ENCODE measurements at regions not wholly inside any gene's neighbourhood (a gene's known extent, or its start where the extent isn't known, plus 50 kb on each side); places are given as distances from the start of the nearest gene placed in this dataset.
"Not testable (repeated sequence)": the region's sequence is repeated elsewhere in the genome, so short reads cannot be mapped to it uniquely, and the experiment has no call there.

DNA sequence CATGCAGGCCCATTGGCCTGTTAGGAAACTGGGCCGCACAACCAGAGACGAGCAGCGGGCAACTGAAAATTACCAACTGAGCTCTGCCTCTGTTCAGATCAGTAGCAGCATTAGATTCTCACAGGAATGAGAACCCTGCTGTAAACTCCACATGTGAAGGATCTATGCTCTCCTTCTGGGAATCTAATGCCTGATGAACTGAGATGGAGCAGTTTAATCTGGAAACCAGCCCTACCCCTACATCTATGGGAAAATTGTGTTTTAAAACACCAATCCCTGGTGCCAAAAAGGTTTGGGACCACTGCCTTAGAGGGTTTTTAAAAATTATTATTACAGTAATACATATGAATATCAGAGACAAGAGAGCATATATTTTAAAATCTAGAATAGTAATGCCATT is 1144.5 kb downstream of the FSCB start:
- no peak overlapping the region for H3K4me3 Mint-ChIP-seq
- H3K9me3 Mint-ChIP-seq, result no peaks in the 10 kb centered on the region
- no peak overlapping the region for H3K27ac Mint-ChIP-seq
- H3K36me3 Mint-ChIP-seq (ENCODE audit: insufficient read depth in 2 of 2), result no peaks in the 10 kb centered on the region
- no peak for ATAC-seq (replicated peaks in 1 of 2)
- no peaks in the 10 kb centered on the region for H3K27me3 Mint-ChIP-seq (ENCODE audit: low read depth)
- H3K4me1 Mint-ChIP-seq (ENCODE audit: low read depth), result no peaks in the 10 kb centered on the region
- no peak for DNase-seq

DNA sequence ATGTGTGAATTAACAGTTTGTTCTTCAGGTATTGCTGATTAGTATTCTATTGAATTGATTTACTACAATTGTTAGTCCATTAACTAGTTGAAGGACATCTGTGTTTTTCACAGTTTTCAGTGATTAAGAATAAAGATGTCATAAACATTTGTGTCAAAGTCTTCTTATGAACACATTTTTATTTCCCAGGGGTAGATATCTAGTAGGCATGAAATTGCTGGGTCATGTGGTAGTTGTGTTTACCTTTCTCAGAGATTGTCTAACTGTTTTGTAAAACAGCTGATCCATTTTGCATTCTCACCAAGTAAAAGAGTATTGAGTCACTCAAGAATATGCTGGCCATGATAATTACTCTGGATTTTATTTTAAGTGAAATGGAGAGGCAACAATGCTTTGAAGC is 1145.3 kb downstream of the FSCB start:
- H3K27ac Mint-ChIP-seq, result no peak overlapping the region
- no peaks in the 10 kb centered on the region for H3K9me3 Mint-ChIP-seq
- H3K27me3 Mint-ChIP-seq (ENCODE audit: low read depth), result no peaks in the 10 kb centered on the region
- H3K36me3 Mint-ChIP-seq (ENCODE audit: insufficient read depth in 2 of 2), result no peaks in the 10 kb centered on the region
- ATAC-seq (replicated peaks in 1 of 2) (no peak), DNase-seq (no peak)
- H3K4me1 Mint-ChIP-seq (ENCODE audit: low read depth), result no peaks in the 10 kb centered on the region
- H3K4me3 Mint-ChIP-seq, result no peak overlapping the region

DNA sequence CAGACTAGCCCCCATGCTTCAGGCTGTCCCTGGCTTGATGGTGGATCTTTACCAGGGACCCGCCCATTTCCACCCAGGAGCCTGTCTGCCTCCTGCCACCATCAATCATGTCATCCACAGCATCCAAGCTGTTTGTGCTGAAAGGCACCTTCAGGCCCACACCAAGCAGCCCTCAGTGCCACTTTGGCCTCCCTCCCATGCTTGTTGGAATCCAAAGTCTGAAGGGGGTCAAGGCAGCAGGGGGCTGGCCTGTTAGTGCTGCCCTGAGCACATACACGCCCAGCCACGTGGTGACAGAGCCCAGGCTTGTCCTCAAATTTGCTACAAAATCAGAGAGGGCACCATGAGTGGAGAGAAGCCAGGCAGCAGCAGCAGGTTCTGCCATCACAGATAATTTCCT is 1146.8 kb downstream of the FSCB start:
- DNase-seq, result no peak
- Mint-ChIP-seq H3K27me3 (ENCODE audit: low read depth) (no peaks in the 10 kb centered on the region), H3K27ac (no peak overlapping the region), H3K36me3 (ENCODE audit: insufficient read depth in 2 of 2) (no peaks in the 10 kb centered on the region), H3K9me3 (no peaks in the 10 kb centered on the region), H3K4me1 (ENCODE audit: low read depth) (no peaks in the 10 kb centered on the region), H3K4me3 (no peak overlapping the region)
- ATAC-seq (replicated peaks in 1 of 2), result no peak

DNA sequence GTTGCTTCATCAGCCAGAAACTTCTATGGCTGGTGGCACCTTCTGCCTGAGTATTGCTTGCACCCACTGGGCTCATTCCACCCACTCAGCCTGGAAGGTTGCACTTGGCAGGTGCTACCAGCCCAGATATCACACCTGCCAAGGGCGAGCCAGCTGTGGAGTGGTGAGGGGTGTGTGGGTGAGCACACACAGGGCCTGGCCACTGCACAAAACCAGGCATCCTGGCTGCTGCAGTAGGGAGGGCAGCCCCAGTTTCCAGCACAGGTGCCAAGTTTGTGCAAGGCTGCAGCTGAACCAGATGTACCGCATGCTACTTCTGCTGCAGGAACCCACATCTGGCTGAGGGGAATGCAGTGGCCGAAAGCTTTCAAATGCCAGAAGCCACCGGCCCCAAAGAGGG is 1147.8 kb downstream of the FSCB start:
- no peaks in the 10 kb centered on the region for H3K27me3 Mint-ChIP-seq (ENCODE audit: low read depth)
- no peaks in the 10 kb centered on the region for H3K4me1 Mint-ChIP-seq (ENCODE audit: low read depth)
- ATAC-seq (replicated peaks in 1 of 2) (no peak), DNase-seq (no peak)
- H3K9me3 Mint-ChIP-seq, result no peaks in the 10 kb centered on the region
- H3K4me3 Mint-ChIP-seq, result no peak overlapping the region
- H3K27ac Mint-ChIP-seq, result no peak overlapping the region
- H3K36me3 Mint-ChIP-seq (ENCODE audit: insufficient read depth in 2 of 2), result no peaks in the 10 kb centered on the region

DNA sequence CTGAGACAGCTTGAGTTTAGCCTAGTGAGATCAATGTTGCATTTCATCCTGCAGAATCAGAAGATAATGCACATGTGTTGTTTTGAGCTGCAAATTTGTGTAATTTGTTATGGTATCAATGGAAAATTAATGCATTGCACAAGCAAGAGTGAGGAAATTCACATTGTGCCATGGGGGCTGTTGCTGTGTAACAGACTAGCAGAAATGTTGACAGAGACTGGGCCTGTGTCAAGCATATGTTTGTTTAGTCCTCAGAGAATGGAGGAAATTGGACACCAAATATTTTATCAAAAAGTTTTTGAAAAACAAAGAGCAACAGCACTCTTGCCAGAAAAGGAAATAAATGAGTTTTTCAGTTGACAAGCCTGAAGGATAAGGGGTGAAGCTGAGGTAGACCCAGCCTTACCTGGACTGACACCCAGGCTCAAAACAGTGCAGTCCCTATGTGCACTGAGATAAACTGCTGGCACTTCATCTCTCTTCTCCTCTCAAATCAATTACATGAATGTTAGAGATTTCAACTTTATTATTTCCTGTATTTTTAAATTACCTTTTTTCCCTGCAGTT is 1150.0 kb downstream of the FSCB start:
- Mint-ChIP-seq H3K27me3 (ENCODE audit: low read depth) (no peaks in the 10 kb centered on the region), H3K4me3 (no peak overlapping the region), H3K9me3 (no peaks in the 10 kb centered on the region), H3K27ac (no peak overlapping the region), H3K36me3 (ENCODE audit: insufficient read depth in 2 of 2) (no peaks in the 10 kb centered on the region), H3K4me1 (ENCODE audit: low read depth) (no peaks in the 10 kb centered on the region)
- ATAC-seq (replicated peaks in 1 of 2) (no peak), DNase-seq (no peak)

DNA sequence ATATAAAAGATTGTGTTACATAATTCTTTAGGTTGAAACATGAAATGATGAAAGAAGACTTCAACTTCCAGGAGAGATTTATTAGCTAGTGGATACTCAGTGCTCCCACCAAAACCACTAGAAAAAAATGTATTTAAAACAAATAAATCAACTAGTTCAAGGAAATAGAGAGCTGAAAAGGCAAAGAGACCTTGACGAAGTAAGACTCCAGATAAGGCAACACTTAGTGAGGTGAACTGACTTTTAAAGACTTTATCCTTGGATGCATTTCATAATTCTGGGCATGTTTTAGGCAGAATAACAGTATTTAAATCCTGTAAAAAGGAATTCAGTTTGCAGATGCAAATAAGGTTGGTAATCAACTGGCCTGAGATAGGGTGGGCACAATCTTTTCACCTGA is 1150.7 kb downstream of the FSCB start:
- H3K36me3 Mint-ChIP-seq (ENCODE audit: insufficient read depth in 2 of 2), result no peaks in the 10 kb centered on the region
- no peak overlapping the region for H3K4me3 Mint-ChIP-seq
- DNase-seq (no peak), ATAC-seq (replicated peaks in 1 of 2) (no peak)
- H3K27ac Mint-ChIP-seq, result no peak overlapping the region
- H3K27me3 Mint-ChIP-seq (ENCODE audit: low read depth), result no peaks in the 10 kb centered on the region
- no peaks in the 10 kb centered on the region for H3K4me1 Mint-ChIP-seq (ENCODE audit: low read depth)
- no peaks in the 10 kb centered on the region for H3K9me3 Mint-ChIP-seq

DNA sequence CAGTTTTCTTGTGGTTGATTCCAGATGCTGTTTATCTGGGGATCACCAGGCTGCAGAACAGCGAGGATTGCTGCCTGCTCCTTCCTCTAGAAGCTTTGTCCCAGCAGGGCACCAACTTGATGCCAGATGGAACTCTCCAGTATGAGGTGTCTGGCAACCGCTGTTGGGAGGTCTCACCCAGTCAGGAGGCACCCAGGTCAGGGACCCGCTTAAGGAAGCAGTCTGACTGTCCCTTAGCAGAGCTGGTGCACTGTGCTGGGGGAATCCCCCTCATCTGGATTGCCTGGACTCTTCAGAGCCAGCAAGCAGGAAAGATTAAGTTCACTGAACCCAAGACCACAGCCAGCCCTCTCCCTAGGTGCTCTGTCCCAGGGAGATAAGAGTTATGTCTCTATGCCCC is 1165.2 kb downstream of the FSCB start:
- no peaks in the 10 kb centered on the region for H3K4me1 Mint-ChIP-seq (ENCODE audit: low read depth)
- peaks cover 10 to 11% of the 10 kb centered on the region in 2 donors for H3K9me3 Mint-ChIP-seq
- peaks cover 0 to 3% of the 10 kb centered on the region in 2 donors for H3K36me3 Mint-ChIP-seq (ENCODE audit: insufficient read depth in 2 of 2)
- H3K27me3 Mint-ChIP-seq (ENCODE audit: low read depth), result no peaks in the 10 kb centered on the region
- no peak overlapping the region for H3K4me3 Mint-ChIP-seq
- DNase-seq (no peak), ATAC-seq (replicated peaks in 1 of 2) (no peak)
- no peak overlapping the region for H3K27ac Mint-ChIP-seq

DNA sequence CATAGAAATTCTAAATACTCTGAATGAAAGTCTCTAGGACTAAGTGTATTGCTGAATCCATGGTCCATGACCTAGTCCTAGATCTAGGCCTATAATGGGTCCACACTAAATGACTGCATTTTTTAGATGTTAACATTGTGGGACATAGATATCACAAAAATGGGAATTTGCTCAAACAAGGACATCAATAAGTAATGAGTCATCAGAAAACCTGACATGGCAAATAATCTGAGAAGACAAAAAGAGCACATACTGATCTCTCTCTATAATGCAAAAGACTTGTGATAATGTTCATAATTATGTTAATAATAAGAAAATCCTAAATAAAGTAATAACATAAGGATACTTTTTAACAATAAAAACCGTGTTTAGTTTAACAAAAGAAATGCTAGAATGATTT is 1168.4 kb downstream of the FSCB start:
- H3K4me1 Mint-ChIP-seq (ENCODE audit: low read depth), result no peaks in the 10 kb centered on the region
- H3K27ac Mint-ChIP-seq, result no peak overlapping the region
- peaks cover 3 to 5% of the 10 kb centered on the region in 2 donors for H3K9me3 Mint-ChIP-seq
- no peak overlapping the region for H3K4me3 Mint-ChIP-seq
- ATAC-seq (replicated peaks in 1 of 2) (no peak), DNase-seq (no peak)
- H3K27me3 Mint-ChIP-seq (ENCODE audit: low read depth), result no peaks in the 10 kb centered on the region
- no peaks in the 10 kb centered on the region for H3K36me3 Mint-ChIP-seq (ENCODE audit: insufficient read depth in 2 of 2)

DNA sequence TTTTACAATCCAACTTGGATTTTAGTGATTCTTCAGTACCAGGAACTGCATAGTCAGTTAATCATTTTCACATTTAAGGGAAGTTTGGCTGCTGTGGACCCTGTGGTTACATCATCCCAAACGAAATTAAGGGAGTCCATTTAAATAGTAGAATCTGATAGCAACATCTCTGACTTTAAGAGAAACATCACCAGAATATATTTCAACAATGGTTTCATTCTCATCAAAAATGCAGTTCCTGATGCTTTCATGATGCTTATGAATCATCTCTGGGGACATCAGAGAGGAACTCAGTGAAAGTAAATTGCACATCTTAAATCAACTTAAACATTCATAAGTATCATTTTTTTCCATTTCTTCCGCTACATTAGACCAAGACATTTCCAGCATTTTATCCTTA is 1170.7 kb downstream of the FSCB start:
- Mint-ChIP-seq H3K36me3 (ENCODE audit: insufficient read depth in 2 of 2) (no peaks in the 10 kb centered on the region), H3K27me3 (ENCODE audit: low read depth) (no peaks in the 10 kb centered on the region), H3K9me3 (peaks cover 3 to 7% of the 10 kb centered on the region in 2 donors), H3K27ac (no peak overlapping the region), H3K4me3 (no peak overlapping the region), H3K4me1 (ENCODE audit: low read depth) (no peaks in the 10 kb centered on the region)
- ATAC-seq (replicated peaks in 1 of 2) (no peak), DNase-seq (no peak)

DNA sequence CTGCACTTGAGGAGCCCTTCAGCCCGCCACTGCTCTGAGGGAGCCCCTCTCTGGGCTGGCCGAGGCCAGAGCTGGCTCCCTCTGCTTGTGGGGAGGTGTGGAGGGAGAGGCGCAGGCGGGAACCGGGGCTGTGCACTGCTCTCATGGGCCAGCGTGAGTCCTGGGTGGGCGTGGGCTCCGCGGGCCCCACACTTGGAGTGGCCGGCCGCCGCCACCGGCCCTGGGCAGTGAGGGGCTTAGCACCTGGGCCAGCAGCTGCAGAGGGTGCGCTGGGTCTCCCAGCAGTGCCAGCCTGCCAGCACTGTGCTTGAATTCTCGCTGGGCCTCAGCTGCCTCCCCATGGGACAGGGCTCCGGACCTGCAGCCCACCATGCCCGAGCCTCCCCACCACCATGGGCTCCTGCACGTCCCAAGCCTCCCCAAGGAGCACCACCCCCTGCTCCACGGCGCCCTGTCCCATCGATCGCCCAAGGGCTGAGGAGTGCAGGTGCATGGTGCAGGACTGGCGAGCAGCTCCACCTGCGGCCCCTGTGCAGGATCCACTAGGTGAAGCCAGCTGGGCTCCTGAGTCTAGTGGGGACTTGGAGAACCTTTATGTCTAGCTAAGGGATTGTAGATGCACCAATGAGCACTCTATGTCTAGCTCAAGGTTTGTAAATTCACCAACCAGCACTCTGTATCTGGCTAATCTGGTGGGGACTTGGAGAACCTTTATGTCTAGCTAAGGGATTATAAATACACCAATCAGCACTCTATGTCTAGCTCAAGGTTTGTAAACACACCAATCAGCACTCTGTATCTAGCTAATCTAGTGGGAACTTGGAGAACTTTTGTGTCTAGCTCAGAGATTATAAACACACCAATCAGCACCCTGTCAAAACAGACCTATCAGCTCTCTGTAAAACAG is 1180.3 kb downstream of the FSCB start:
- not testable (repeated sequence) for ATAC-seq (replicated peaks in 1 of 2); H3K9me3 Mint-ChIP-seq; H3K27me3 Mint-ChIP-seq (ENCODE audit: low read depth)

DNA sequence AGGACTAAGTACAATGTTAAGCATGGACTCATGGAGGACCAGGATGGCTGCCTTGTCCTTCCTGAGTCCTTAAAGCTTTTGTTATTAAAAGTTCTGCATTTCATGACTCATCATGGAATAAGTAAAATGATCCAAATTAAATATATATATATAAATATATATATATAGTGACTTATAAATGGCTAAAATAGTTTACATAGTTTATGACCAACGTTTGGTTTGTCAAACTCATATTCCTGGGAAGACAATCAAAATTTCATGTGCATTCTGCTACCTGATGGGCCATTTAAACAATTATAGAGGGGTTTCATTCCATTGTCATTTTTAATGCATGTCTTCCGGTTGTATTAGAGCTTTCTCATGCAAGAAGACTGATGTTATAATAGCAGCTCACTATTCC is 1190.7 kb downstream of the FSCB start:
- no peaks in the 10 kb centered on the region for H3K27me3 Mint-ChIP-seq (ENCODE audit: low read depth)
- H3K4me1 Mint-ChIP-seq (ENCODE audit: low read depth), result no peaks in the 10 kb centered on the region
- H3K9me3 Mint-ChIP-seq, result no peaks in the 10 kb centered on the region
- DNase-seq (no peak), ATAC-seq (replicated peaks in 1 of 2) (no peak)
- no peaks in the 10 kb centered on the region for H3K36me3 Mint-ChIP-seq (ENCODE audit: insufficient read depth in 2 of 2)
- no peak overlapping the region for H3K27ac Mint-ChIP-seq
- no peak overlapping the region for H3K4me3 Mint-ChIP-seq

More for the DNA sequence above, 1180.3 kb downstream of the FSCB start:
- not testable (repeated sequence) for DNase-seq; H3K36me3 Mint-ChIP-seq (ENCODE audit: insufficient read depth in 2 of 2); H3K4me3 Mint-ChIP-seq; H3K4me1 Mint-ChIP-seq (ENCODE audit: low read depth); H3K27ac Mint-ChIP-seq

DNA sequence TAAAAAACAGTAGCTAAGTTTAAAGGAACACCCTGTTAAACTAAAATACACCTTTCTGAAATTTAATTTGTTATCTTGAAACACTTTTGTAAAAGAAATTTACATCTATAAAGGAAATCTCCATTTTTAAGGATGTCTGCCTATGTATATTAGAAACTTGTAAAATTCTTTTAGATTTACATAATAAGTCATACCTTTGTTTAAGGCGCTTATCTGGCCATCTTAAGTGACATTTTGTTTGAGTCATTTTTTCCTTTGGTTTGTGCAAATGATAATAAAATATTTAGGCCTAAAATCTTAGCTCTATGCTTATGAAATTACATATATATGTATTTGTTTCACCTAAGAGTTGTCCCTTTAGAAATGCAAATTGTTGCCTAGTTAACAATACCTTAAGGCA is 1193.4 kb downstream of the FSCB start:
- Mint-ChIP-seq H3K4me1 (ENCODE audit: low read depth) (no peaks in the 10 kb centered on the region), H3K36me3 (ENCODE audit: insufficient read depth in 2 of 2) (no peaks in the 10 kb centered on the region), H3K27ac (no peak overlapping the region), H3K4me3 (no peak overlapping the region), H3K27me3 (ENCODE audit: low read depth) (no peaks in the 10 kb centered on the region), H3K9me3 (peaks cover 0 to 2% of the 10 kb centered on the region in 2 donors)
- no peak for ATAC-seq (replicated peaks in 1 of 2)
- no peak for DNase-seq

DNA sequence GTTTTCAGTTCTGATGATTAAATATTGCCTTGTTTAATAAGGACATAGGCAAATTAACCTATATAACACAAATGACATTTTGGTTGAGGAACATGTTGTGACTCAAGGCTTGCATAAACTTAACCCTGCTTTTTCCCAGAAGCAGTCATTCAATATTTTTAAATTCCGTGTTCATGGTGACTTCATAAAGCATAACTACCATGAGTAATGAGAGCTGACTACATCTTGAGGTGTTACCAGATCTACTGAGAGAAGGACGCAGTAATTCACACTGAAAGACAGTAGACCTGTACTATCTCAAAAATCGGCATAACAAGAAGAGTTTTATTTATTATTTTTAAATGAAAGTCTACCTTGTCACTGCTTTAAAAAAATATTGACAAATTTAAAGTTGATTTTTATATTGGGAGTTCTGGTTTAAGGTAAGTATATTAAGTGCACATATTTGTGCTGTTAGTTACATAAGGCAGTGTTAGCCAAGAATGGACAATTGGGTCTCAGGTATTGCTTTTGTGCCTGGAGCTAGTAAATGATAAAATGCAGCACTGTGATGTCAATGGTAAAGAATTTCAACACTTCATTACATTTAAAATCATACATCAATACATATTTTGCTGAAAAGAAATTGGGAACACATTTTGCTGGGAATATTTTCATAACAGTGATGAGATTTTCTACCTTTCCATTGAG is 1198.5 kb downstream of the FSCB start:
- Mint-ChIP-seq H3K27me3 (ENCODE audit: low read depth) (no peaks in the 10 kb centered on the region), H3K4me1 (ENCODE audit: low read depth) (no peaks in the 10 kb centered on the region), H3K36me3 (ENCODE audit: insufficient read depth in 2 of 2) (no peaks in the 10 kb centered on the region), H3K27ac (no peak overlapping the region), H3K9me3 (peaks cover 0 to 2% of the 10 kb centered on the region in 2 donors), H3K4me3 (no peak overlapping the region)
- DNase-seq, result no peak
- ATAC-seq (replicated peaks in 1 of 2), result no peak

Data from activated T-cell treated with anti-CD3 and anti-CD28 coated beads, Interleukin-2, amount 50 U/mL, for 72 hours (primary cell).